K562 (cell line): ENCODE measurements at regions not wholly inside any gene's neighbourhood (a gene's known extent, or its start where the extent isn't known, plus 50 kb on each side); places are given as distances from the start of the nearest gene placed in this dataset.

ENCODE experiments used
- ELF4 ChIP-seq: fragments of 450-650 bp; formaldehyde crosslinking; IDR thresholded peaks from 2 replicates; pipeline ENCODE4 v1.4.0; 2022; ENCODE audit warnings: missing genetic modification characterization
- EP300 ChIP-seq: IDR thresholded peaks from 2 replicates; pipeline ENCODE4 v1.6.1; 2012; ENCODE audit warnings: low read length, improper control_type of control experiment
- GABPA ChIP-seq: fragments of 200-800 bp; sonication (Bioruptor generic); conservative IDR thresholded peaks from 2 replicates; pipeline ENCODE4 v1.6.1; 2016; ENCODE audit warnings: low read depth, missing genetic modification characterization, missing compliant biosample characterization
- KLF13 ChIP-seq: fragments of 450-650 bp; IDR thresholded peaks from 2 replicates; pipeline ENCODE4 v1.6.1; 2016; ENCODE audit warnings: missing genetic modification characterization, low read depth, mild to moderate bottlenecking, missing compliant biosample characterization, moderate library complexity, borderline replicate concordance
- NR2C2 ChIP-seq, 2 experiments: fragments of 200-800 bp in 1 of 2; sonication (Bioruptor generic) in 1 of 2; sonication (generic) in 1 of 2; formaldehyde crosslinking in 1 of 2; IDR thresholded peaks; 2 replicates each; pipeline versions ENCODE4 v1.6.1 to v1.8.0; 2016 to 2022; ENCODE audit warnings: mild to moderate bottlenecking in 1 of 2, missing compliant biosample characterization in 1 of 2, missing genetic modification characterization in 1 of 2, missing genetic modification reagents in 1 of 2
- SIN3B ChIP-seq: fragments of 450-650 bp; IDR thresholded peaks from 2 replicates; pipeline ENCODE4 v1.6.1; 2017; ENCODE audit warnings: low read depth, mild to moderate bottlenecking, moderate library complexity
- TAF1 ChIP-seq: IDR thresholded peaks from 2 replicates; pipeline ENCODE4 v1.6.1; 2011; ENCODE audit warnings: mild to moderate bottlenecking, low read length, moderate library complexity; ENCODE audit not compliant: insufficient read depth, control insufficient read depth, severe bottlenecking; ENCODE audit errors: extremely low read depth
- XRCC4 ChIP-seq: IDR thresholded peaks from one replicate; pipeline ENCODE4 v1.6.1; 2011; ENCODE audit not compliant: insufficient read depth, insufficient read length; ENCODE audit errors: extremely low read depth
- ZNF717 ChIP-seq: fragments of 250-450 bp; sonication (Bioruptor Pico); IDR thresholded peaks from 2 replicates; pipeline ENCODE4 v1.5.0; 2021
- ZNF830 ChIP-seq: fragments of 250-450 bp; sonication (Bioruptor Pico); IDR thresholded peaks from 2 replicates; pipeline ENCODE4 v1.5.0; 2021; ENCODE audit warnings: mild to moderate bottlenecking
- TF ChIP-seq, protein P1 (sequence below): sonication (generic); formaldehyde crosslinking; IDR thresholded peaks from 2 replicates; pipeline ENCODE4 v1.5.0; 2020; ENCODE audit warnings: missing genetic modification reagents
- TF ChIP-seq, protein P2 (sequence below), 3 experiments: IDR thresholded peaks in 2 of 3; conservative IDR thresholded peaks in 1 of 3; 2 replicates each; pipeline ENCODE4 v1.5.1; 2011 to 2012; ENCODE audit warnings: low read length in 3 of 3, mild to moderate bottlenecking in 3 of 3, control low read depth in 2 of 3, improper control_type of control experiment in 1 of 3, inconsistent platforms in 1 of 3, low read depth in 1 of 3, mixed read lengths in 1 of 3, moderate library complexity in 1 of 3; ENCODE audit not compliant: insufficient read depth in 2 of 3

DNA sequence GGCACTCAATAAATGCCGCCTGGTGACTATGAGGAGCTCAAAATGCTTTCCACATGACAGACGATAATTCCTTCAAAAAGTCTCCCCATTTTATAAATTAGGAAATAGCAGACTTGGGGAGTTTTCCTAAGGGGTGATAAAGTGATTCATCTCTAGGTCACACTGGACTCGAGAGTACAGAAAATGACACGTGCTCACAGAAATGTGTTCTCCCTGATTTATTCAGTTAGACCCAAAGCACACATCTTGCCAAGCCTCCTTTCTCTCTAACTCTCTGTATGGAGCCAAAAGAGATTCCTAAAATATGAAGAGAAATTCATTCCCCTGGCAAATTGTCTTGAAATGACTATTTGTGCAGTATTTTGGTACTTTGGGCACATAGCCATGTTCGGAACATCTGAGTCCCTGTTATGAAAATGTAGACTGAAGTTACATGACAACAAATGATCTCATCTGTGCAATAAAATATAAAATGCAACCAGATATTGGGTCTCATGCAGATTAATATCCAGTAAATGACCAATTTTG lies 381.1 kb downstream of the TFAP2B start:
- TF ChIP-seq ZNF717 (CRISPR knock-in tag) (no peak), ELF4 (CRISPR knock-in tag) (no peak), GABPA (tag) (no peak), KLF13 (tag) (no peak), SIN3B (no peak), XRCC4 (no peak), ZNF830 (CRISPR knock-in tag) (no peak), TAF1 (no peak), EP300 (no peak), NR2C2 (CRISPR knock-in tag; IDR thresholded peaks at IDR 0.05) (no peak), NR2C2 (tag; IDR thresholded peaks at IDR 0.05) (no peak)
- TF ChIP-seq, protein P1, sequence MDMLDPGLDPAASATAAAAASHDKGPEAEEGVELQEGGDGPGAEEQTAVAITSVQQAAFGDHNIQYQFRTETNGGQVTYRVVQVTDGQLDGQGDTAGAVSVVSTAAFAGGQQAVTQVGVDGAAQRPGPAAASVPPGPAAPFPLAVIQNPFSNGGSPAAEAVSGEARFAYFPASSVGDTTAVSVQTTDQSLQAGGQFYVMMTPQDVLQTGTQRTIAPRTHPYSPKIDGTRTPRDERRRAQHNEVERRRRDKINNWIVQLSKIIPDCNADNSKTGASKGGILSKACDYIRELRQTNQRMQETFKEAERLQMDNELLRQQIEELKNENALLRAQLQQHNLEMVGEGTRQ (CRISPR knock-in tag) = no peak
- TF ChIP-seq, protein P2, sequence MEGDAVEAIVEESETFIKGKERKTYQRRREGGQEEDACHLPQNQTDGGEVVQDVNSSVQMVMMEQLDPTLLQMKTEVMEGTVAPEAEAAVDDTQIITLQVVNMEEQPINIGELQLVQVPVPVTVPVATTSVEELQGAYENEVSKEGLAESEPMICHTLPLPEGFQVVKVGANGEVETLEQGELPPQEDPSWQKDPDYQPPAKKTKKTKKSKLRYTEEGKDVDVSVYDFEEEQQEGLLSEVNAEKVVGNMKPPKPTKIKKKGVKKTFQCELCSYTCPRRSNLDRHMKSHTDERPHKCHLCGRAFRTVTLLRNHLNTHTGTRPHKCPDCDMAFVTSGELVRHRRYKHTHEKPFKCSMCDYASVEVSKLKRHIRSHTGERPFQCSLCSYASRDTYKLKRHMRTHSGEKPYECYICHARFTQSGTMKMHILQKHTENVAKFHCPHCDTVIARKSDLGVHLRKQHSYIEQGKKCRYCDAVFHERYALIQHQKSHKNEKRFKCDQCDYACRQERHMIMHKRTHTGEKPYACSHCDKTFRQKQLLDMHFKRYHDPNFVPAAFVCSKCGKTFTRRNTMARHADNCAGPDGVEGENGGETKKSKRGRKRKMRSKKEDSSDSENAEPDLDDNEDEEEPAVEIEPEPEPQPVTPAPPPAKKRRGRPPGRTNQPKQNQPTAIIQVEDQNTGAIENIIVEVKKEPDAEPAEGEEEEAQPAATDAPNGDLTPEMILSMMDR (IDR thresholded peaks at IDR 0.05 in 2 of 3, conservative IDR thresholded peaks at IDR 0.05 in 1 of 3; ENCODE audit: insufficient read depth in 2 of 3, low read depth in 1 of 3, low read length in 3 of 3) = no peak
